ENCODE measurements at regions not wholly inside any gene's neighbourhood (a gene's known extent, or its start where the extent isn't known, plus 50 kb on each side); places are given as distances from the start of the nearest gene placed in this dataset.

DNA sequence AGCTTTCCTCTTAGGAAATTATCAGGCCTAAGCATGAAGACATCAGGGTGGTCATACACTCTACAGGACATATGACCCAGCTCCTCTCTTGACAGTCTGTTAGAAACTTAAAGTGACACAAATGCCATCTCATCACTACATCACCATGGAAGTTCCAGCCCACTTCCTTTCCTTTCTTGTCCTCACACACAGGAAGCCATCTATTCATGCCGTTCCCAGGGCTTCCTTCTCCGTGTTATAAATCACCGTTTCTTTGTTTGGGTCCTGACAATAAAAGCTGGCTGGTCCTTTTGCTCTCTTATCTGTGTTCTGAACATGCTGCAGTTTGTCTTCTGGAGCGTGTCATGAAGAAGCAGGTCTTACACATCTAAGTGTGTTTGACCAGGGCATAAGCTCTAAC lies 692.1 kb upstream of the CELF4 start:
- TF ChIP-seq, protein P1, sequence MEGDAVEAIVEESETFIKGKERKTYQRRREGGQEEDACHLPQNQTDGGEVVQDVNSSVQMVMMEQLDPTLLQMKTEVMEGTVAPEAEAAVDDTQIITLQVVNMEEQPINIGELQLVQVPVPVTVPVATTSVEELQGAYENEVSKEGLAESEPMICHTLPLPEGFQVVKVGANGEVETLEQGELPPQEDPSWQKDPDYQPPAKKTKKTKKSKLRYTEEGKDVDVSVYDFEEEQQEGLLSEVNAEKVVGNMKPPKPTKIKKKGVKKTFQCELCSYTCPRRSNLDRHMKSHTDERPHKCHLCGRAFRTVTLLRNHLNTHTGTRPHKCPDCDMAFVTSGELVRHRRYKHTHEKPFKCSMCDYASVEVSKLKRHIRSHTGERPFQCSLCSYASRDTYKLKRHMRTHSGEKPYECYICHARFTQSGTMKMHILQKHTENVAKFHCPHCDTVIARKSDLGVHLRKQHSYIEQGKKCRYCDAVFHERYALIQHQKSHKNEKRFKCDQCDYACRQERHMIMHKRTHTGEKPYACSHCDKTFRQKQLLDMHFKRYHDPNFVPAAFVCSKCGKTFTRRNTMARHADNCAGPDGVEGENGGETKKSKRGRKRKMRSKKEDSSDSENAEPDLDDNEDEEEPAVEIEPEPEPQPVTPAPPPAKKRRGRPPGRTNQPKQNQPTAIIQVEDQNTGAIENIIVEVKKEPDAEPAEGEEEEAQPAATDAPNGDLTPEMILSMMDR (IDR thresholded peaks at IDR 0.05; ENCODE audit: low read depth, low read length), result no peak
- H3K4me3 ChIP-seq (replicated peaks in 1 of 2; ENCODE audit: low read depth in 2 of 2, low read length in 2 of 2), result no peak overlapping the region
- no peak for DNase-seq (ENCODE audit: low read depth in 2 of 2)

DNA sequence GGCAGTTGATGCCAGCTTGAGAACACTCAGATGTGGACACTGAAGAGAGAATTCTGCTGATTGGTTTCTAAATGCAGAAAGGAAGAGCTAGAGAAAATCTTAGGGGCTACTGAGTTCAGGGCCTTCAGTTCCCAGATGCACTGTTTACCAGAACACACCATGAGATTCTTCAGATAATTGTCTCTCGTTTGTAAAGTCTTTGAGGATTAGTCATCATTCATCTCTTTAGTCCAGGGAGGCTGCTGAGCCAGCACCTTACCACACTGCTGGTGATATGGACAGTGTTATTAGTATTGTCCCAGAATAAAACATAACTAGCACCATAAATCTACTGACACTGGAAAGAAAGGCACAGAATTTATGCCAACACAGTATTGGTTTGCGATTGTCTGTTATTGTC lies 690.8 kb upstream of the CELF4 start:
- TF ChIP-seq, protein P1 (IDR thresholded peaks at IDR 0.05; ENCODE audit: low read depth, low read length), result no peak
- DNase-seq (ENCODE audit: low read depth in 2 of 2), result no peak
- H3K4me3 ChIP-seq (replicated peaks in 1 of 2; ENCODE audit: low read depth in 2 of 2, low read length in 2 of 2), result no peak overlapping the region

- TF ChIP-seq, protein P1 (IDR thresholded peaks at IDR 0.05; ENCODE audit: low read depth, low read length), result no peak
- no peak for DNase-seq (ENCODE audit: low read depth in 2 of 2)
- H3K4me3 ChIP-seq (replicated peaks in 1 of 2; ENCODE audit: low read depth in 2 of 2, low read length in 2 of 2), result no peak overlapping the region
Observed at GRCh38 chr18:38250971-38251370, 685.4 kb upstream of the CELF4 start.

GRCh38 chr18:38244480-38244879 lies 678.9 kb upstream of the CELF4 start:
- DNase-seq (ENCODE audit: low read depth in 2 of 2), result no peak
- TF ChIP-seq, protein P1 (IDR thresholded peaks at IDR 0.05; ENCODE audit: low read depth, low read length), result no peak
- no peak overlapping the region for H3K4me3 ChIP-seq (replicated peaks in 1 of 2; ENCODE audit: low read depth in 2 of 2, low read length in 2 of 2)

DNA sequence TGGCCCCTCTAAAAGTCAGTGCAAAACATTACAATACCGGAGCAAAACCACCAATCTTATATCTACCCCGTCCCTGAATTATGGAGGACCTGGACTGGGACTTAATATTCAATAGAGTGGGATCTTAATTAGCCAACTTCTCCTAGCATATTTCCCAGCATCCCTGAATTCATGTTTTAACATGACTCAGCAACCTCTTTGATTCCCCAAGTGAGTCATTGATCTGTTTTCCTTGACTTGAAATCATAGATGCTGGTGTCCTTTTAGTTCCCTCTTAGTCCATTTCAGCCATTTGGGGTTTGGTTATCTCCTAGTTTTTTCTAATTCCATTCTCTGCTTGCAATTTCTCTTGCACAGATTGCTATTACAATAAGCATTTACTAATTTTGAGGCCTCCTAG lies 677.7 kb upstream of the CELF4 start:
- no peak for DNase-seq (ENCODE audit: low read depth in 2 of 2)
- TF ChIP-seq, protein P1 (IDR thresholded peaks at IDR 0.05; ENCODE audit: low read depth, low read length), result no peak
- no peak overlapping the region for H3K4me3 ChIP-seq (replicated peaks in 1 of 2; ENCODE audit: low read depth in 2 of 2, low read length in 2 of 2)

DNA sequence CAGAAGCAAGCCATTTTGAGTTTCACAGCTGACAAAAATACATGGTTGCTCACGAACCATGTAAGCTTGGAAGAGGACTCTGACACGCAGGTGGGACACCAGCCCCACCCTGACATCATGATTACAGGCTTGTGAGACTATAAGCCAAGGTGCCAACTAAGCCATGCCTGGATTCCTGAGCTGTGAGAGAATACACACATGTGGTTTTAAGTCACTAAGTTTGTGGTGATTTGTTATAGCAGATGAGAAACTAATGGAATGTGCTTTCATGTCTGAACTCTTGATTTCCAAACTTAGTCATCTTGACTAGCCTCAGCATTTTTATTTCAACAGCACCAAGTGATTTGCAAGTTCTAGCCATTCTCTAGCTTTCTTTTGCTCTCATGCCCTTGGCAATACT lies 676.1 kb upstream of the CELF4 start:
- H3K4me3 ChIP-seq (replicated peaks in 1 of 2; ENCODE audit: low read depth in 2 of 2, low read length in 2 of 2), result no peak overlapping the region
- TF ChIP-seq, protein P1 (IDR thresholded peaks at IDR 0.05; ENCODE audit: low read depth, low read length), result no peak
- no peak for DNase-seq (ENCODE audit: low read depth in 2 of 2)

- TF ChIP-seq, protein P1 (IDR thresholded peaks at IDR 0.05; ENCODE audit: low read depth, low read length), result no peak
- H3K4me3 ChIP-seq (replicated peaks in 1 of 2; ENCODE audit: low read depth in 2 of 2, low read length in 2 of 2), result no peak overlapping the region
- no peak for DNase-seq (ENCODE audit: low read depth in 2 of 2)
Observed at GRCh38 chr18:38241216-38241615, 675.6 kb upstream of the CELF4 start.
